NOMO-1 treated with dmso at 0.1 percent for 144 hours (cell line): ENCODE measurements at regions not wholly inside any gene's neighbourhood (a gene's known extent, or its start where the extent isn't known, plus 50 kb on each side); places are given as distances from the start of the nearest gene placed in this dataset.
"Not testable (repeated sequence)": the region's sequence is repeated elsewhere in the genome, so short reads cannot be mapped to it uniquely, and the experiment has no call there.

ENCODE experiments used
- DNase-seq: peaks from one replicate; lab custom pipeline; 2025; ENCODE audit not compliant: unreplicated experiment; lab: John Stamatoyannopoulos, UW

DNA sequence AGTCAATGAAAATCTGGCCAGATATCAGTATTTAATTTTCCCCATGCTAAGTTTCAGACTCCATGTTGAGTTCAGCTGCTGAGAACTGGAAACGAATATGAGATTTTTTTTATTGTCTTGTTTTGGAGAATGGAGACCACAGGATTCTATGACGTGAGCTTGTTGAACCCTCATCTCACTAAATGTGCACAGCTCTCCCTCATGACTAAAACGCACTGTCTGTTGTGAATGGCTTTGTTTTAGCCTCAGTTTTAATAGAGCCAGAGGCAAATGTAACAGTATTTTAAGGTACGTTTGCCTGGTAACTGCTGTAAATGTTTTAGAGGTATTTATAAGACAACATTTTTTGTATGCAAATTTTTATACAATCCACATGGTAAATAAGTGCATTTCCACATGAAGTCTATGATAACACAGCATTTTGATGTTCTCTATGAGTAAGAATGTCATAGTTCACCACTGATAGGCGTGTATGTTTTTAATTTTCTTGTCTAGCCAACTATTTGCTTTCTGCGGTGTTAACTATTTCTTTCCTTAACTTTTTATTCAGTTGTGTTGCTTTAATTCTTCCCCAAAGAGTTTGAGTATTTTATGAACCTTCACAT is 1159.3 kb upstream of the TENM3 start:
- no peak for DNase-seq

DNA sequence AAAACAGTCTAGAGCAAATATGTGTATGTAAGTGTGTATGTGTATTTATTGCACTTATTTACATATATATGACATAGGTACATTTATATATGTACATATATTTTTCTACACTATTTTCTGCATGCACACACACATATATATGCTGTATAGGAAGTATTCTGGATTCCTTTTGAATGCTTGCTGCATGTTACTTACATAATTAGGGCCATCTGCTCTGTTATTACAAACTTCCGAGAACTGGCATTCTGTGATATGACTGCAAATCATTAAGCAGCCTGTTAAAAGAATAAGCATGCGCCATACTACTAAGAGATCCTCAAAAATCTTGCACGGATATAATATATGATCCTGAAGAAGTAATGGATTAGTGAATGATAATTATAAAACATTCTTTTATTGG is 1157.6 kb upstream of the TENM3 start:
- DNase-seq, result no peak

DNA sequence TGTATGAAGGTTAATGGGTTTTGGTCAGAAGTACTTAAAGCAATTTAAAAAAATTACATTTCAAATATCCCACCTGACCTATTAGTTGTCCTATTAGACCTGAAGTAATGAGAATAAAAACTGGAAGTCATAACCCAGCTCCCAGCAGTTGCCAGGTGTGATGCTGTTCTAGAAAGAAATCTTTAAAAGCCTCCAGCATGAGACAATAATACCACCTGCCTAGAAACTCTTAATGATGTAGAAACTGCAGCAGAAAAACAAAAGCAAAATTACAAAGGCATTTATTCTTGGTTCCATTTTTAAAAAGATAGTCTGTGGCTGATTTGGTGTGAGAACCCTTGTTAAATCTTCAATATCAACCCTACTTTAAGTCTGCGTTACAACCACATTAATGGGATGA is 1137.7 kb upstream of the TENM3 start:
- no peak for DNase-seq

DNA sequence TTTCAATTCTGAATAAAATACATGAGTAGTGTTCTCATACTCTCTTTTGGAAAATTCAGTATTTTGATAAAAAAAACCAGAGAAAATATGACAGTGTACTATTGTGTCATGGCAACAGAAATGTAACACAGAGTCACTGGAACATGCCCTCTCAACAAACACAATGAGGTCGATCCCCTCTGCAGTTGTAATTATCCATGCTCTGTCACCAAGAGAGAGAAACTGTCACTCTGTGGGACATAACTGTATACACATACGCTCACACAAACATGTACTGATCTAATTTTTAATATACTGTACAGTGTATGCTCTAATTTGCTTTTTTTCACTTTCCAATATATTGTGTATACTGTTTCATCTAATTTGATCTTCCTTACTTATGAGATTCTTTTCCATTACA is 1136.8 kb upstream of the TENM3 start:
- DNase-seq, result no peak

DNA sequence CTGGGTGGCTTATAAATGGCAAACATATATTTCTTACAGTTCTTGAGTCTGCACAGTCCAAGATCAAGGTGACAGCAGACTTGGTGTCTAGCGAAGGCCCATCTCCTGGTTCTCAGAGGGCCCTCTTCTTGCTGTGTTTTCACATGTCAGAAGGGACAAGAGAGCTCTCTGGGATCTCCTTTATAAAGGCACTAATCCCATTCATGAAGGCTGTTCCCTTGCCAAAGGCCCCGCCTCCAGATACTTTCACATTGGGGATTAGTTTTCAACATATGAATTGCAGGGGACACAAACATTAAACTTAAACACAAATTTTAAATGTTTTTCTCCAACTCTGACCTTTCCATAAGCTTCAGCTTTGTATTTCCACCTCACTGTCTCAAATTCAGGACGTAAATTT is 1135.0 kb upstream of the TENM3 start:
- no peak for DNase-seq

DNA sequence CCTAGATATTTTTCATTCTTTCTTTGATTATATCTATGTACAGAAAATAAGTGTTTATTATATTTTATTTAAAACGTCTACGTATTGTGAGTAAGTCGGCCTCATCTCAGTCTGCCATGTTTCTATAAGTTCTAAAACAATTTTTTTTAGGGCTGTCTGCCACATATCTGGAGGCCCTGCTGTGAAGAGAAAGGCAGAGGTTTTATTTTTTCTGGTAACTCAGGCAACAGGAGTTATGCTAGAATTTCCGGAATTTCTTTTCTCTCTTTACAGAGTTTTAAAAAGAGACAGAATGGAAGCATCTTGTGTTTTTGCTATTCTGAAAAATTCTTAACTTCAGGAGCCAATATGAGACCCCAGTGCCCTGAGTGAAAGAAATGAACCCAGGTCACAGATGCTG is 1124.0 kb upstream of the TENM3 start:
- no peak for DNase-seq

DNA sequence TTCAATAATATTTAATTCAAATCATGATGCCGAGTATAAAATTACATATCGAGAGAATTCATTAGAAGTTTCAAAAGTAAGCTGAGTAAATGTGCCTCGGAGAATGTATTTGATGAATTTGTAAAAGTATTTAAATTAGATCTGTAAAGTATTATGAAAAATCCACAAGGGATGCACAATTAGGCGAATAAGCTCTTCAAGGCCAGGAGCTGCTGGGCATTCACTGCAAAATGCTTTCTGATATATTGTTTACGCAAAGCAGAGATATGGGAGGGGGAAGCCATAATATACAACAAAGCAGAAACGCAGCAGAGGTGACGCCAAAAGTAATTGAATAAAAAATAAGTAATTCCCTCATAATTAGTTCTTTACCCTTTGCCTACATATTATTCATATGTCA is 1121.5 kb upstream of the TENM3 start:
- DNase-seq, result no peak

DNA sequence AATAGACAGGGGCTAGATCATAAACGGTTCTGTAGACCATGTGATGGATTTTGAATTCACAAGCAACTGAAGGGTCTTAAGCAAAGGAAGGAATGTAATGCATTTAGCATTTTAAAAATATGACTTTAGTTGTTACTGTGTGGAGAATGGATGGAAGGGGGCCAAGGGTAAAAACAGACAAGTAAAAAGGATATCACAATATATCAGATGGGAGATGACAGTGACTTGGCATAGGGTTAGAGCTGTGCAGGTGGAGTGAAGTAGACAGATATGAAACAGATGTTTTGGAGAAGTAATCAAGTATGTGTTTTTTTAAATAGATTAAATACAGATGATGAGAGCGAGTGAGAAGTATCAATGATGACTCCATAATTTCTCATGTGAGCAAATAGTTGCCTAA is 1116.0 kb upstream of the TENM3 start:
- no peak for DNase-seq

DNA sequence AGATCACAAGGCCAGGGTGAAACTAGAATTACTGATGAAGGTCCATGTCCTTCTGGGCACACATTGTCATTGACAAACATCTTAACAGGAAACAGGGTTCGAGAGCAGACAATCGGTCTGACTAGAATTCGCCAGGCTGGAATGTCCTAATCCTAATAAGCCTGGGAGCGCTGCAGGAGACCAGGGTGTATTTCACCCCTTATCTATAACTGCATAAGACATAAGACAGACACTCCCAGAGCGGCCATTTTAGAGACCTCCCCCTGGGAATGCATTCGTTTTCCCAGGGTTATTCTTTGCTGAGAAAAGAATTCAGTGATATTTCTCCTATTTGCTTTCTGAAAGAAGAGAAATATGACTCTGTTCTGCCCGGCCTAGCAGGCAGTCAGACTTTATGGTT is 1112.9 kb upstream of the TENM3 start:
- not testable (repeated sequence) for DNase-seq

DNA sequence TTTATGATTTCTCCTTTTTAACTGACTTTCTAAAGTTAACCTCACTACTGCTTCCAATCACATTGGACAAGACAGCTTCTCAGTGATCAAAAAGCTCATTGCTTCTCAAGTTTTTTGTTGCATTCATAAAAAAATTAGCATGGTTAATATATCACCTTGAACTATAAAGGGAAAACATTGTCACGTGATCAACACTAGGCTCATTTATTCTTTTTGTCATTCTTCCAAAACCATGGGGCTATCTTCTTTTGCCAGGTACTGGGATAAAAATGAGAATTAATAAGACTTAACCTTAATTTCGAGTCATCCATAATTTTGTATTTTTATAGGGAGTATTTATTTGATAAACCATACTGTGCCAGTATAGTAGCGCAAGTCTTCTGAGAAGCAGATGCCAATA is 1105.9 kb upstream of the TENM3 start:
- no peak for DNase-seq

DNA sequence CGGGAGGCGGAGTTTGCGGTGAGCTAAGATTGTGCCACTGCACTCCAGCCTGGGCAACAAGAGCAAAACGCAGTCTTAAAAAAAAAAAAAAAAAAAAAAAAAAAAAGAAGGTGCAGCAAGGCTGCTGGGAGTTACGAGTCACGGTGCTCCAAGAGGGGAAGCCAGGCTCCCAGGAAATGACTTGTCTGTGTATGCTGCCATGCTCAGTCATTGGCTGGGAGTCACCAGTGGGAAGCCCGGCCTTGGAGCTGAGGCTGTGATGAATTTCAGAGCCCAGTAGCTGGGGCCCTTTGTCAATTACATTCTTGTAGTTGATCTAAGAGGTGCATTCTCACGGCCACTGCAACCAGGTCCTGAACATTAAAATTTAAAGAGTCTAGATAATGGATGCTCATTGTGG is 1105.1 kb upstream of the TENM3 start:
- DNase-seq, result no peak

DNA sequence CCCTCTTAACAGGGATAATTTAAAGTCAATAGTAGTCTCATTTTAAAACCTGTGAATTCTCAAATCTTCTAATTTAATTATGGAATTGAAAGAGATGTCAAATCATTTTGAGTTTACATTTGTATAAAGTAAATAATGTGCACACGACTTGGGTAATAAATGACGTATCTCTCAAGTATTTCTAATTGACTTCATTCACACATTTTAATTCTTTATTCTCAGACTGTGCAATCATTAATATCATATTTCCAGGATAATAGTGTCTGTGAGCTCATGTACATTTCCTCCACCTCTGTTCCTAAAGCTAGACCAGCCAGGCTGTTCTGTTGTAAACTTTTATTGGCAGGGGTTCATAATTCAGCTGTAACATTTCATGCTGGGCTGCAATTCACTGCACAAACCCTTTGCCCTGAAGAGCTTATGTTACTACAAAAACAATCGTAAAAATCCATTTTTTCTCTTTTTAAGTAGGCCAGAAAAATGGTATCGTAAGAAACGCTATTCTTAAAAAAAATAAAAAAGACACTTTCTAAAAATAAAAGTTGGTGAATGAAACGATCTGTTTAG is 1103.1 kb upstream of the TENM3 start:
- no peak for DNase-seq

DNA sequence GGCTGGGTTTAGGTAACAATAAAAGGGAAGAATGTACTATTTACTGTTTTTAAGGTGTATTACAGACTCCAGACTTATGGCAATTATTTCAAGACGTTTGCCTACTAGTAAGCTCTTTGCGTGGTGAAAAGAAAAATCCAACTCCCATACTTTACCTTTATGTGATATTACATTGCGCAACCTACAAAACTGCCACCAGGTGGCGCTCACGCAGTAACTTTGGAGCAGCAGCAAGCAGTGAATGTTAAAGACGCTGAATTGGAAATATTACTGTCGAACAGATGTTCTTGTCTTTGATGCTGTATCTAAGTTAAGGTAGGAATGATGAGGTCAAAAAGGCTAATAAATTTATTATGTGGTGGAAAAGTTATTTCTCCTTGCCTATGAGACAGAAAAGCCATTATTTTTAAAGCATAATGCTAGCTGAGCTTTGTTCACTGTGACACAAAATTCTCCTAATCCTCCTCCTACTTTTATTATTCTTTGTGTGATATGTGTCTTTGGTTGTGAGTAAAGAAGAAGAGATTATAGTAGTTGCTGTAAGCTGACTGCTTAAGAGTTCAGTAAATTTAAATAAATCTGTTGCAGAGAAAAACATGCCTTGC is 1099.8 kb upstream of the TENM3 start:
- no peak for DNase-seq

DNA sequence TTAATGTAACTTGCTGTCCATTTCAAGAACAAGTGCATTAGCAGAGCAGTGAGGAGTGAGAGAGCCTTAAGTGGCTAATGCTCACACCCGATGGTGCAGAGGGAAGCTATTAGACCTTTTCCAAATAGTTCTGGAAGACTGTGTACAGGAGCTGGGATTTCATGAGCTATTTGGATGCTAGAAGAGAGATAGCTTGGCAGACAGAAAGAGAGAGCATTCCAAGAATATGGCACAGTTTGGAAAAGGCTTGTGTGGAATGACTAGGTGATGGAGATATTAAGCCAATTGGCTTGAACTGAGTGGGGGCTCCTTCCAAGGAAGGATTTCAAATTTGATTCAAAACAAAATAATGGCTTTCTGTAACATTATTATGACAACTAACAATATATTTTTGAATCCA is 1097.2 kb upstream of the TENM3 start:
- DNase-seq, result no peak

DNA sequence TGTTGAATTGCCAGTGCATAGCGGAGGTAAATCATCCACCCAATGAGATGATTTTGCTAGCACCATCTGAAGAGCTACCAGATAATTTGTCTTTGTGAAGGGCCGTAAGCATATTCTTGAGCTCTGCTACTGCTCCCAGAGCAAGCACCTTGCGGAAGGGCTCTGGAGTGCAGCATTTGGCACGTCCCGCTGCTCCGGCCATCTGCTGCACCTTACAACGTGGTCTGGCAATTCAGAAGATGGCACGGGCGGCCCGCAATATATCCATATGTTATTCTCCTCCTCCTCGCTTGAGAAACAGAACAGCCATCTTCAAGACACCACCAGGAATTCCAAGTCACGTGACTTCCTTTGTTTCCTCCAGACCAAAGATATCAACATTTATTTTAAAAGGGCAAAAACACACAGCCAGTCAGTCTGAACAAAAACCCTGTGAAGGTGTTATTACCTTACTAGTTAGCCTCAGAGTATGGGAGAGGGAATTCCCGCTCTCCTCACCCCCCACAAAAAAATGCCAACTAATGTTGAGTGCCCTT is 1095.7 kb upstream of the TENM3 start:
- DNase-seq, result no peak

DNA sequence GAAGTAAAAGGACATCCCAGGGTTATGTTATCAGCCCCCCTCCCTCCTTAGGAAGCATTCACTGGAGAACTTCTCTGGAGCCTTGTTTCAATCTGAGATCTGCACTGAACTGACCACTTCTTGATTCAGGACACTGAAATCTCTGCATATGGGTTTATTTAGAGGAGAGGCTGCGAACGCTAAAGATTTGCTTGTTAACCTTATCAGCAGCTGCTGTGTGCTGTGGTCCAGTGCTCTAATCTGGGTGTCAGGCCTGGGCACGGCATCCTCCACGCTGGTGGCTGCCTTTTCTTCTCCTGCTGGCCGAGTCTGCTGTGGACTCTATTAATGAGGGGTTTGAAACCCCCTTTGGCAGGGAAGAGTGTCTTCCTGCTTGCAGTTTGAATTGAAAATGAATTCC is 1094.7 kb upstream of the TENM3 start:
- no peak for DNase-seq

DNA sequence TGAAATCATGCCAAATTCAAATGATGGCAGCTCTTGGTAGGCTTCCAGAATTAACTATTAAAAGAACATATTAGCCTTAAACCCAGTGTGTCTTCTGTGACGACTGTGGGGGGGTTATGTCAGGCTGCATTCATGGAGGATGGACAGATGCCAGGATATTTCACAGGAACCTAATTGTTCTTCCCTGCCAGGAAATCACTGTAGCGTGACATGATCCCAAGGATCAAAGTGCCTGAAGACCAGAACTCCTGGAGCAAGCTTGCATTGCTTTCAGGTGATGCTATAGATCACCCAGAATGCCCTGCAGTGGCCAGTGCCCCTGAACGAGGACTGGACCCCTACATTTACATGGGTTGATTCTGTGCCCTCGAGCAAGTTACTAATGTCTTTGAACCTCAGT is 1093.0 kb upstream of the TENM3 start:
- no peak for DNase-seq

DNA sequence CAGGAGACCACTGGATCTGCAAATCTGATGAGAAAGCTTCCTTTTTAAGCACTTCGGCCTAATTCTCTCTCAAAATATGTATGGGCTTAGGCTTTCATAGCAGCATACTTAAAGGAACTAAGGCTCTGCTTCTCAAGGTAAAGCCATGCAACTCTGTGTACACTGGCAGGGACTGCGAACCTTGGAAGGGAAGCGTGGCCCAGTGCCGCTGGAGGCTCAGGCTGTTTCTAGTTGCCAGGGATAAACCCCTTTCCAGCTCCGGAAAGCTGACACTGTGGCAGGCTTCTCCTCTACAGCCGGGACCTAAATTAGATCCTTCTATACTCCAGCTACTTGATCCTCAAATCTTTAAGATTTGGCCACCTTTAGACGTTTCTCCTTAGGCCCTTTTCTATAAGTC is 1091.3 kb upstream of the TENM3 start:
- DNase-seq, result no peak

DNA sequence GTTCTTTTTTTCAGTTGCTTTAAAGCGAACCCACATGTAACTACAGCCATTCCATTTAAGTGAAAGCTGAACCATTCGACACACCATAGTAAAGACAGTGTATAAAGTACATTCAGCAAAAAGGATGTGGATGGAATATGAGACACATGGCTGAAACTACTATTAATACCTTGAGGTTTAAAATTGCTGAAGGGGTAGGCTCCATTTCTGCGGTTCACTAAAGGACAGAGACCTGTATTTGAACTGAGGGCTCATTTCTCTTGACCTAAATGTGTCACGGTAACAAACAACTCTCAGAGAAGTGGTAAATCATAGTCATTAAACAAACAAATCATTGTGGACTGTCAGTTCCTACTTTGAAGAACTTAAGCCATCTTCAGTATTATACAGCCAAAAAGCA is 1085.6 kb upstream of the TENM3 start:
- no peak for DNase-seq

DNA sequence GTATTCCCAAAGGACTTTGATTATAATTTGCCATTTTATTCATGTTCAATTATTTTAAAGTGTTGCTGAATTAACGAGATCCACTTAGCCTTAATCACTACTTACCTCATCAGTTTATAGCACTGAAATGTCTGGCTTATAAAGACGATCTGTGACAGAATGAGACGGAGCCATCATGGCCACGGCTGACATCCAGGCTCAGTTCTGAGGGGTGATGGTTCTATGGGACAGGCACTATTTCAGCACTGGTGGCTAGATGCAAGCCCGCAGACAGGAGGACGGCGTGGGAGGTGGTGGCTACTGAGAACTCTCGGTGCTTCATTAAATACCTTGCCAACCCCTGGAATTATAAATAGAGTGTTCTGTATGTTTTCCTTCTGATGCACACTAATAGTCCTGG is 1084.2 kb upstream of the TENM3 start:
- no peak for DNase-seq

DNA sequence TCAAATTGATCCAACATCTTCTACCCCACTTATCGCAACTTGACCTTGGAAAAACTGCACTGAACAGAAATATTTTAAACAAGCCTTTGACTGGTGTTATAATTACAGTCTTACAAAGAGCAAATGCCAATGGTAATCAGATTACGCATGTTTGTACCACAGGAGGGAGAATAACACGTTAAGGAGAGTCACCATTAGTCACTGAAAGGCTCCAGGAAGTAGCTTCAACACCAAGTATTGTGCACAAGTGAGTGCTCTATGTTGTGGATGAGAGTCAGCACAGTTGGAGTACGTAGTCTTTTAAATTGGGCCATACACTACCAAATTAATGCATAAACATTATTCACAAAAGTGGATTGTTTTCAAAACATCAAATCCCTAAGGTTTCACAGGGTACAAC is 1081.5 kb upstream of the TENM3 start:
- DNase-seq, result no peak

DNA sequence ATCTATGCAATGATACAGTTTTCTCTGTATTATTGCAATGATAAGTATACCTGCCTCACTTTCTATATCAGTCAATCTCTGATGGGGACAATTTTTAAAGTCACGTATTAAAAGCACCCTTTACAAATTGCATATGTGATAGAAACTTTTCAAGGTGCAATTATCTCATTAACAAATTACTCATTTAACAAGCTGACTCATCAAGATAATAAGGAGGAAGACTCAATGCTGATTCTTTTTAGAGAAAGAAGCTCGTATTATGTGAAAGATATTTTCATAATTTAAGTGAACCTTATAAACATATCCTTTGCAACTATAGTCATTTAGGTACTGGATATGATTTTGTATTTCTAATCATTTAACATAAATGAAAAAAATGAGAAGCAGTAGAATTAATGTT is 1080.9 kb upstream of the TENM3 start:
- DNase-seq, result no peak

DNA sequence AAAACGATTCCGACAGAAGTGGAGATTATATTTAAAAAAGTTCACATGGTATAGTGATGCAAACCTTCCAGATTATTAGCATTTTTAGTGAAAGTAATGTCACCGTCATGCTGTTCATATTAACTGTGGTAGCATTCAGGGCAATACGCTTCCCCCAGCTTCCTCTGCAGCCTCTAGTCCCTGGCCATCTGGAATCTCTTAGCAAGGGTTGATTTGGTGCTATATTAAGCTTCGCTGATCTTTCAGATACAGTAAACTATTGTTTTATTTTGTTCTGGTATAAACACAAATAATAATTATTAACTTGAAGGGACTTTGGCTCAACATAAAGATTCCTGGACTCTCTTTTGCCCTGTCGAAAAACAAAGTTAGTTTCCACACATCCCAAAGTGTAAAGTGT is 1080.5 kb upstream of the TENM3 start:
- DNase-seq, result no peak
